ENCODE measurements at regions not wholly inside any gene's neighbourhood (a gene's known extent, or its start where the extent isn't known, plus 50 kb on each side); places are given as distances from the start of the nearest gene placed in this dataset.

- no peak overlapping the region for H3K27ac ChIP-seq
- no peak overlapping the region for H3K4me3 ChIP-seq
- TF ChIP-seq EZH2phosphoT487 (IDR thresholded peaks at IDR 0.05; ENCODE audit: low read depth, severe bottlenecking, unreplicated experiment): no peak
- no peak for TF ChIP-seq CTCF (IDR thresholded peaks at IDR 0.05; ENCODE audit: poor library complexity)
- H3K36me3 ChIP-seq (replicated peaks; ENCODE audit: insufficient read depth, low read depth): no peaks in the 10 kb centered on the region
- no peak overlapping the region for H3K4me2 ChIP-seq
- H3K9me2 ChIP-seq (replicated peaks; ENCODE audit: insufficient read depth): no peaks in the 10 kb centered on the region
- H3K79me2 ChIP-seq: no peaks in the 10 kb centered on the region
- DNase-seq (ENCODE audit: low spot score): no peak
- no peak overlapping the region for H2AFZ ChIP-seq
- WGBS (ENCODE audit: low lambda C conversion rate, missing lambda C conversion rate): 19% methylated on average over 1 of the region's 1 CpG
- H3K4me1 ChIP-seq (ENCODE audit: insufficient read depth): no peaks in the 10 kb centered on the region
- H3K27me3 ChIP-seq: no peaks in the 10 kb centered on the region
- H3K9me3 ChIP-seq (ENCODE audit: low read depth): no peaks in the 10 kb centered on the region
- H4K20me1 ChIP-seq (ENCODE audit: insufficient read depth, poor library complexity, severe bottlenecking): no peaks in the 10 kb centered on the region
Observed at GRCh38 chr2:106708209-106708608, 177.8 kb downstream of the ST6GAL2 start.

GRCh38 chr2:106709229-106709628 lies 176.7 kb downstream of the ST6GAL2 start:
- no peak overlapping the region for H3K4me2 ChIP-seq
- no peak overlapping the region for H2AFZ ChIP-seq
- H3K9me3 ChIP-seq (ENCODE audit: low read depth): no peaks in the 10 kb centered on the region
- no peaks in the 10 kb centered on the region for H3K36me3 ChIP-seq (replicated peaks; ENCODE audit: insufficient read depth, low read depth)
- no peak overlapping the region for H3K4me3 ChIP-seq
- WGBS (ENCODE audit: low lambda C conversion rate, missing lambda C conversion rate): 85% methylated on average over 1 of the region's 1 CpG
- DNase-seq (ENCODE audit: low spot score): no peak
- H3K27ac ChIP-seq: no peak overlapping the region
- no peaks in the 10 kb centered on the region for H3K9me2 ChIP-seq (replicated peaks; ENCODE audit: insufficient read depth)
- TF ChIP-seq EZH2phosphoT487 (IDR thresholded peaks at IDR 0.05; ENCODE audit: low read depth, severe bottlenecking, unreplicated experiment): no peak
- TF ChIP-seq CTCF (IDR thresholded peaks at IDR 0.05; ENCODE audit: poor library complexity): no peak
- TF ChIP-seq EZH2 (IDR thresholded peaks at IDR 0.05; ENCODE audit: borderline replicate concordance): no peak
- no peaks in the 10 kb centered on the region for H3K79me2 ChIP-seq
- H4K20me1 ChIP-seq (ENCODE audit: insufficient read depth, poor library complexity, severe bottlenecking): no peaks in the 10 kb centered on the region
- no peaks in the 10 kb centered on the region for H3K4me1 ChIP-seq (ENCODE audit: insufficient read depth)
- no peaks in the 10 kb centered on the region for H3K27me3 ChIP-seq

GRCh38 chr2:106719222-106719621 lies 166.7 kb downstream of the ST6GAL2 start:
- TF ChIP-seq EZH2phosphoT487 (IDR thresholded peaks at IDR 0.05; ENCODE audit: low read depth, severe bottlenecking, unreplicated experiment) (no peak), CTCF (IDR thresholded peaks at IDR 0.05; ENCODE audit: poor library complexity) (no peak), EZH2 (IDR thresholded peaks at IDR 0.05; ENCODE audit: borderline replicate concordance) (no peak)
- no peak overlapping the region for H3K4me2 ChIP-seq
- 86% methylated on average over 2 of the region's 2 CpGs for whole genome bisulfite sequencing (ENCODE audit: low lambda C conversion rate, missing lambda C conversion rate)
- H3K79me2 ChIP-seq: no peaks in the 10 kb centered on the region
- H3K4me3 ChIP-seq: no peak overlapping the region
- no peaks in the 10 kb centered on the region for H3K27me3 ChIP-seq
- H3K9me3 ChIP-seq (ENCODE audit: low read depth): peaks cover 3% of the 10 kb centered on the region
- no peaks in the 10 kb centered on the region for H4K20me1 ChIP-seq (ENCODE audit: insufficient read depth, poor library complexity, severe bottlenecking)
- no peak overlapping the region for H2AFZ ChIP-seq
- H3K9me2 ChIP-seq (replicated peaks; ENCODE audit: insufficient read depth): no peaks in the 10 kb centered on the region
- H3K36me3 ChIP-seq (replicated peaks; ENCODE audit: insufficient read depth, low read depth): no peaks in the 10 kb centered on the region
- H3K27ac ChIP-seq: no peak overlapping the region
- no peaks in the 10 kb centered on the region for H3K4me1 ChIP-seq (ENCODE audit: insufficient read depth)
- no peak for DNase-seq (ENCODE audit: low spot score)

- Histone ChIP-seq H3K4me1 (ENCODE audit: insufficient read depth) (no peaks in the 10 kb centered on the region), H3K79me2 (no peaks in the 10 kb centered on the region), H3K36me3 (replicated peaks; ENCODE audit: insufficient read depth, low read depth) (no peaks in the 10 kb centered on the region), H3K27me3 (no peaks in the 10 kb centered on the region), H3K9me3 (ENCODE audit: low read depth) (peaks cover 3% of the 10 kb centered on the region), H2AFZ (no peak overlapping the region), H3K4me3 (no peak overlapping the region), H4K20me1 (ENCODE audit: insufficient read depth, poor library complexity, severe bottlenecking) (no peaks in the 10 kb centered on the region), H3K27ac (no peak overlapping the region), H3K4me2 (no peak overlapping the region), H3K9me2 (replicated peaks; ENCODE audit: insufficient read depth) (no peaks in the 10 kb centered on the region)
- no peak for TF ChIP-seq EZH2phosphoT487 (IDR thresholded peaks at IDR 0.05; ENCODE audit: low read depth, severe bottlenecking, unreplicated experiment)
- TF ChIP-seq CTCF (IDR thresholded peaks at IDR 0.05; ENCODE audit: poor library complexity): no peak
- TF ChIP-seq EZH2 (IDR thresholded peaks at IDR 0.05; ENCODE audit: borderline replicate concordance): no peak
- 75% methylated on average over 1 of the region's 1 CpG for WGBS (ENCODE audit: low lambda C conversion rate, missing lambda C conversion rate)
- no peak for DNase-seq (ENCODE audit: low spot score)
Observed at GRCh38 chr2:106720026-106720425, 165.9 kb downstream of the ST6GAL2 start.

Data from hepatocyte (in vitro differentiated cells).